ENCODE measurements at regions not wholly inside any gene's neighbourhood (a gene's known extent, or its start where the extent isn't known, plus 50 kb on each side); places are given as distances from the start of the nearest gene placed in this dataset.
"Not testable (repeated sequence)": the region's sequence is repeated elsewhere in the genome, so short reads cannot be mapped to it uniquely, and the experiment has no call there.

GRCh38 chr14:105762262-105762661, 235.9 kb downstream of the TMEM121 start:
- TF ChIP-seq EZH2 (IDR thresholded peaks at IDR 0.05; ENCODE audit: borderline replicate concordance, low read depth, low read length, severe bottlenecking); CTCF (IDR thresholded peaks at IDR 0.05; ENCODE audit: extremely low read depth in 1 of 2, insufficient read depth in 1 of 2, low read depth in 1 of 2, low read length in 2 of 2); POLR2A (IDR thresholded peaks at IDR 0.05; ENCODE audit: low read depth, low read length); POLR2AphosphoS5 (IDR thresholded peaks at IDR 0.05; ENCODE audit: insufficient read depth, low read depth, low read length); MAX (IDR thresholded peaks at IDR 0.05; ENCODE audit: insufficient read depth, insufficient read length); FOS (IDR thresholded peaks at IDR 0.05; ENCODE audit: borderline replicate concordance, insufficient read depth, low read length); MYC (IDR thresholded peaks at IDR 0.05; ENCODE audit: low read depth, low read length); GATA2 (IDR thresholded peaks at IDR 0.05; ENCODE audit: insufficient read depth, insufficient read length, low read depth, low read length): not testable (repeated sequence)

Measured in endothelial cell of umbilical vein (primary cell).